ENCODE measurements at regions not wholly inside any gene's neighbourhood (a gene's known extent, or its start where the extent isn't known, plus 50 kb on each side); places are given as distances from the start of the nearest gene placed in this dataset.

DNA sequence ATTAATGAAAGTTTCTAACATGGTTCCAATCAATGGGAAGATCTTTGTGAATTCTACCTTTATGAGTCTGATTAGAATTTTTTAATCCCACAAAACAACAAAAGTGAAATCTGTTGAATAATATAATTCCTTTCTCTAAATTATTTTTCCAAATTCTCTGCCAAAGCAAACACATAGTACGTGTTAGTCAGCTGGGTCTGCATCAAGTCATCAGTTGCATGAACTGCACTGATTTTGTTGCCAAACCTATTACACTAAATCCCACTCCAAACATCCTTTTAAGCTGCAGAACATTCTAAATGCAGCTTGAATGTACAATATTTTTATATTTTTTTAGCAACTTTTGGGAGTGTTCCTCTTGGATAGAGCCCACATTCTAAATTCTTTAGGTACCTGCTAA lies 199.0 kb upstream of the HSF2 start:
- Histone ChIP-seq H3K4me2 (ENCODE audit: low read length) (no peak overlapping the region), H3K27ac (ENCODE audit: low read length) (no peak overlapping the region)

DNA sequence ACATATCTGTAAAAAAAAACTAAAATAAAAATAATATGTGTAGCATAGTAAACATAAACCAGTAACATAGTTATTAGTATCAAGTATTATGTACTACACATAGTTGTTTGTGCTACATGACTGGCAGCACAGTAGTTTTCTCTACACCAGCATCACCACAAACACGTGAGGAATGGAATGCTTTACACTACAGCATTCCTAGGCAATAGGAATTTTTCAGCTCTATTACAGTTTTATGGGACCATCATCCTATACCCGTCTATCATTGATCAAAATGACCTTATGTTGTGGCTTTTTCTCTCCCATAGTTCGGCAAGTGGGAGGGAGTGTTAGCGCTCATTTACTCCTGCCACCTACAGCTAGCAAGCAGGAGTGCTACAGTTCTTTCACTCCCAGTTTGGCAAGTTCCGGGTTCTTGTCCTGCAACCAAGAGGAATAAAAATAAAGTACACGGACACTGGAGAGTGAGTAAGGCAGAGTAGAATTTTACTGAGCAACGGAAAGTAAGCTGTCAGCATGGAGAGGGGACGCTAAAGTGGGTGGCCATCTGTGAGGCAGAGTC lies 196.8 kb upstream of the HSF2 start:
- no peak overlapping the region for H3K4me3 ChIP-seq (ENCODE audit: low read length)
- no peaks in the 10 kb centered on the region for H3K79me2 ChIP-seq (replicated peaks; ENCODE audit: insufficient read depth, low read length)
- no peak overlapping the region for H3K4me2 ChIP-seq (ENCODE audit: low read length)
- H3K27me3 ChIP-seq (ENCODE audit: insufficient read depth, low read depth, low read length) = no peaks in the 10 kb centered on the region
- H4K20me1 ChIP-seq (ENCODE audit: insufficient read depth) = no peaks in the 10 kb centered on the region
- no peaks in the 10 kb centered on the region for H3F3A ChIP-seq (ENCODE audit: insufficient read depth, low read length, poor library complexity, severe bottlenecking)
- H2AFZ ChIP-seq (ENCODE audit: low read depth, low read length) = no peak overlapping the region
- H3K9me3 ChIP-seq (ENCODE audit: low read length) = no peaks in the 10 kb centered on the region
- H3K9me2 ChIP-seq (ENCODE audit: insufficient read depth, low read length) = no peaks in the 10 kb centered on the region
- H3K36me3 ChIP-seq (ENCODE audit: insufficient read depth, low read length) = no peaks in the 10 kb centered on the region
- TF ChIP-seq SMC3 (conservative IDR thresholded peaks at IDR 0.05; ENCODE audit: poor library complexity) (no peak), EZH2 (IDR thresholded peaks at IDR 0.05; ENCODE audit: borderline replicate concordance, insufficient read depth, low read length, poor library complexity, severe bottlenecking) (no peak), TAF1 (IDR thresholded peaks at IDR 0.05; ENCODE audit: low read depth) (no peak), RAD21 (conservative IDR thresholded peaks at IDR 0.05) (no peak), POLR2AphosphoS5 (IDR thresholded peaks at IDR 0.05) (no peak), MXI1 (conservative IDR thresholded peaks at IDR 0.05; ENCODE audit: poor library complexity, severe bottlenecking) (no peak), EP300 (conservative IDR thresholded peaks at IDR 0.05; ENCODE audit: poor library complexity, severe bottlenecking) (no peak)
- TF ChIP-seq, protein P1, sequence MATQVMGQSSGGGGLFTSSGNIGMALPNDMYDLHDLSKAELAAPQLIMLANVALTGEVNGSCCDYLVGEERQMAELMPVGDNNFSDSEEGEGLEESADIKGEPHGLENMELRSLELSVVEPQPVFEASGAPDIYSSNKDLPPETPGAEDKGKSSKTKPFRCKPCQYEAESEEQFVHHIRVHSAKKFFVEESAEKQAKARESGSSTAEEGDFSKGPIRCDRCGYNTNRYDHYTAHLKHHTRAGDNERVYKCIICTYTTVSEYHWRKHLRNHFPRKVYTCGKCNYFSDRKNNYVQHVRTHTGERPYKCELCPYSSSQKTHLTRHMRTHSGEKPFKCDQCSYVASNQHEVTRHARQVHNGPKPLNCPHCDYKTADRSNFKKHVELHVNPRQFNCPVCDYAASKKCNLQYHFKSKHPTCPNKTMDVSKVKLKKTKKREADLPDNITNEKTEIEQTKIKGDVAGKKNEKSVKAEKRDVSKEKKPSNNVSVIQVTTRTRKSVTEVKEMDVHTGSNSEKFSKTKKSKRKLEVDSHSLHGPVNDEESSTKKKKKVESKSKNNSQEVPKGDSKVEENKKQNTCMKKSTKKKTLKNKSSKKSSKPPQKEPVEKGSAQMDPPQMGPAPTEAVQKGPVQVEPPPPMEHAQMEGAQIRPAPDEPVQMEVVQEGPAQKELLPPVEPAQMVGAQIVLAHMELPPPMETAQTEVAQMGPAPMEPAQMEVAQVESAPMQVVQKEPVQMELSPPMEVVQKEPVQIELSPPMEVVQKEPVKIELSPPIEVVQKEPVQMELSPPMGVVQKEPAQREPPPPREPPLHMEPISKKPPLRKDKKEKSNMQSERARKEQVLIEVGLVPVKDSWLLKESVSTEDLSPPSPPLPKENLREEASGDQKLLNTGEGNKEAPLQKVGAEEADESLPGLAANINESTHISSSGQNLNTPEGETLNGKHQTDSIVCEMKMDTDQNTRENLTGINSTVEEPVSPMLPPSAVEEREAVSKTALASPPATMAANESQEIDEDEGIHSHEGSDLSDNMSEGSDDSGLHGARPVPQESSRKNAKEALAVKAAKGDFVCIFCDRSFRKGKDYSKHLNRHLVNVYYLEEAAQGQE (IDR thresholded peaks at IDR 0.05; ENCODE audit: borderline replicate concordance) = no peak
- TF ChIP-seq, protein P2, sequence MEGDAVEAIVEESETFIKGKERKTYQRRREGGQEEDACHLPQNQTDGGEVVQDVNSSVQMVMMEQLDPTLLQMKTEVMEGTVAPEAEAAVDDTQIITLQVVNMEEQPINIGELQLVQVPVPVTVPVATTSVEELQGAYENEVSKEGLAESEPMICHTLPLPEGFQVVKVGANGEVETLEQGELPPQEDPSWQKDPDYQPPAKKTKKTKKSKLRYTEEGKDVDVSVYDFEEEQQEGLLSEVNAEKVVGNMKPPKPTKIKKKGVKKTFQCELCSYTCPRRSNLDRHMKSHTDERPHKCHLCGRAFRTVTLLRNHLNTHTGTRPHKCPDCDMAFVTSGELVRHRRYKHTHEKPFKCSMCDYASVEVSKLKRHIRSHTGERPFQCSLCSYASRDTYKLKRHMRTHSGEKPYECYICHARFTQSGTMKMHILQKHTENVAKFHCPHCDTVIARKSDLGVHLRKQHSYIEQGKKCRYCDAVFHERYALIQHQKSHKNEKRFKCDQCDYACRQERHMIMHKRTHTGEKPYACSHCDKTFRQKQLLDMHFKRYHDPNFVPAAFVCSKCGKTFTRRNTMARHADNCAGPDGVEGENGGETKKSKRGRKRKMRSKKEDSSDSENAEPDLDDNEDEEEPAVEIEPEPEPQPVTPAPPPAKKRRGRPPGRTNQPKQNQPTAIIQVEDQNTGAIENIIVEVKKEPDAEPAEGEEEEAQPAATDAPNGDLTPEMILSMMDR (IDR thresholded peaks at IDR 0.05; ENCODE audit: poor library complexity, severe bottlenecking) = no peak
- H3K9ac ChIP-seq (ENCODE audit: low read length) = no peak overlapping the region
- no peak overlapping the region for H3K27ac ChIP-seq (ENCODE audit: low read length)

More for the DNA sequence above, 199.0 kb upstream of the HSF2 start:
- no peaks in the 10 kb centered on the region for H3K27me3 ChIP-seq (ENCODE audit: insufficient read depth, low read depth, low read length)
- no peaks in the 10 kb centered on the region for H4K20me1 ChIP-seq (ENCODE audit: insufficient read depth)
- no peak overlapping the region for H3K9ac ChIP-seq (ENCODE audit: low read length)
- no peaks in the 10 kb centered on the region for H3K79me2 ChIP-seq (replicated peaks; ENCODE audit: insufficient read depth, low read length)
- no peaks in the 10 kb centered on the region for H3F3A ChIP-seq (ENCODE audit: insufficient read depth, low read length, poor library complexity, severe bottlenecking)
- no peak overlapping the region for H3K4me3 ChIP-seq (ENCODE audit: low read length)
- no peak overlapping the region for H2AFZ ChIP-seq (ENCODE audit: low read depth, low read length)
- H3K9me2 ChIP-seq (ENCODE audit: insufficient read depth, low read length) = no peaks in the 10 kb centered on the region
- H3K9me3 ChIP-seq (ENCODE audit: low read length) = no peaks in the 10 kb centered on the region
- TF ChIP-seq POLR2AphosphoS5 (IDR thresholded peaks at IDR 0.05) (no peak), SMC3 (conservative IDR thresholded peaks at IDR 0.05; ENCODE audit: poor library complexity) (no peak), MXI1 (conservative IDR thresholded peaks at IDR 0.05; ENCODE audit: poor library complexity, severe bottlenecking) (no peak), EP300 (conservative IDR thresholded peaks at IDR 0.05; ENCODE audit: poor library complexity, severe bottlenecking) (no peak), EZH2 (IDR thresholded peaks at IDR 0.05; ENCODE audit: borderline replicate concordance, insufficient read depth, low read length, poor library complexity, severe bottlenecking) (no peak)
- TF ChIP-seq, protein P2 (IDR thresholded peaks at IDR 0.05; ENCODE audit: poor library complexity, severe bottlenecking) = no peak
- H3K36me3 ChIP-seq (ENCODE audit: insufficient read depth, low read length) = no peaks in the 10 kb centered on the region
